HG02885 (cell line): ENCODE measurements at regions not wholly inside any gene's neighbourhood (a gene's known extent, or its start where the extent isn't known, plus 50 kb on each side); places are given as distances from the start of the nearest gene placed in this dataset.

Experiments used
- ATAC-seq: cut with Tn5 transposase; IDR thresholded peaks from one replicate; pipeline ENCODE4 v1.9.1; 2021; ENCODE audit warnings: mild to moderate bottlenecking; ENCODE audit not compliant: unreplicated experiment, poor library complexity

DNA sequence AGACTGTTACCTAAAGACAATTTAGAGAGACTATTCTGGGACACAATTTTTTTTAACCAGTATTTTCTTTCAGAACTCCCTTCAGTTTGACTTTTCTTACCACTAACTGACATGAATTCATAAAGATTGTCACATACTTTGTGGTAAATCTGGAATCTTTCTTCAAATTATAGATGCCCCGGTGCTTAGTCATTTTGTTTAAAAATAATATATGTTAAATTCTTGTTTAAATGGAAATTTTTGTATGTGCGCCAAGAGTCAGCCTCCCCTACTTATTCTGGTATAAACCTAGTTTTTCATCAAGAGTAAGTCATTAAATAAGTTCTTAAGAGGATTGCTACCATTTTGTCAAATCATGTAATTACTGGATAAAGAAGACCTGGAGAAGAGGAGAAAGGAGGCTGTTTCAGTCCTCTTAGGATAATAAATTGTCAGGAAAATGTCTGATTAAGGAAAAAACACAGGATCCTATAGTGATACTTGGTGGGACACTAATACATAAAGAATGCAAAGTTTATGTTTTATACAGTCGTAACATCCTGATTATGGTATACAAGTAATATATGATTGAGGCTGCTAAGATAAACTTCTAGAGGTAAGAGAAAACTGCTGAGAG lies 424.4 kb downstream of the PMP22 start:
- no peak for ATAC-seq

DNA sequence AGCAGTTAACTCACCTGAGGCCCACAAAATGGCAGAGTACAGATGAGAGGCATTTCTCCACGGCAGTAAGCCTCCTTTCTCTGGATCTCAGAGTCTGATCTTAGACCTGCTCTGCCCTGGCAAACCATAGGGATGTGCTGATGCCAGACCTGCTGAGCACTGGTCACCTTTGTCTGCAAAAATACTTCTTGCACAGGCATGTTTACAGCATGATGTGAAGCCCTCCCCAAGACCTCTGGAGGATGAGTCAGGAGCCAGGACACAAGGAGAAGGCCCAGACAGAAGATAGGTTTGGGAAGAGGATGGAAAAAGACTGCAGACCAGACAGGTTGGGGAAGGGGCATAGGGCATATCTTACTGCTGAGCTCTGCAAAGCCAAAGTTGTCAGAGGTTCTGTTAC lies 426.6 kb downstream of the PMP22 start:
- ATAC-seq: no peak

DNA sequence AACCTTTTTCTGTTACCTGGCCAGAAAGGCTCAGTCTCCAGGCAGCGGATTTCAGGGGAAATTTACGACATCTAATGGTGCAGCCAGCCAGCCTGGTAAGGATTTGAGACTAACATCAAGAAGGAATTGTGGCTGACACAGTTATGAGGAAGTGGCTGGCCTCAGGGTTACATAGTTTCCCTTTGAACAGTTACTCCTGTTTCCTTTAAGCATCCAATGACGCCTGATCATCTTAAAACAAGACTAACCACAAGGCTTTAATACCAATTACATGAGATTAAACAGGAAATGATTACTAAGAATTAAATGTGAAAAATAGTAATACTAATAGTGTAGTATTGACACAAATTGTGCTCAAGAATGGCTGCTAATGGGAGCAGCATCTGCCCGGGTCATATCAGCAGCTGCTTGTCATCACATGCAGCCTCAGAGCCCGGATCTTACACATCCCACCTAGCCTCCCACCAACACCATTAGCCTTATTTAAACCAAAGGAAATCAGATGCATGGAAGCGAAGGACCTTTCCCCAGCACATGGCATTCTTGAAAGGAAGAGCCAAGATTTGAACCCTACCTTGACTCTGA lies 431.8 kb downstream of the PMP22 start:
- ATAC-seq: no peak

DNA sequence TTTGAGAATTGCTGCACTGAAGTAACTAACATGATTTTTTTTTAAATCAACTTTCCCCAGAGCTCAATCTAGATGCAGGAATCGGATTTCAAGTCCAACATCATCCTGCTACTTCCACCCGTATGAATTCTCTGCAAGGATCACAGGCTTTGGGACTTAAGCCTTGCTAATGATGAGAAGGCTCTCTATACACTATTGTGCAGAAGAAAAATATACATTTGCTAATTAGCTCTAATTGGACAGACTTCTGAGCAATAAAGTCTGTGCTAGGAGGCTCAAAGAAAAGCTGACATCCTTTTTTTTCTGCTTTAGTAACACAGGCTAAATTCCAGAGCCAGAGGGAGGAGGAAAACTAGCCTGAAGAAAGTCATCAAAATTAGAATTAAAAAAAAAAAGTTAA lies 433.6 kb downstream of the PMP22 start:
- ATAC-seq: no peak

DNA sequence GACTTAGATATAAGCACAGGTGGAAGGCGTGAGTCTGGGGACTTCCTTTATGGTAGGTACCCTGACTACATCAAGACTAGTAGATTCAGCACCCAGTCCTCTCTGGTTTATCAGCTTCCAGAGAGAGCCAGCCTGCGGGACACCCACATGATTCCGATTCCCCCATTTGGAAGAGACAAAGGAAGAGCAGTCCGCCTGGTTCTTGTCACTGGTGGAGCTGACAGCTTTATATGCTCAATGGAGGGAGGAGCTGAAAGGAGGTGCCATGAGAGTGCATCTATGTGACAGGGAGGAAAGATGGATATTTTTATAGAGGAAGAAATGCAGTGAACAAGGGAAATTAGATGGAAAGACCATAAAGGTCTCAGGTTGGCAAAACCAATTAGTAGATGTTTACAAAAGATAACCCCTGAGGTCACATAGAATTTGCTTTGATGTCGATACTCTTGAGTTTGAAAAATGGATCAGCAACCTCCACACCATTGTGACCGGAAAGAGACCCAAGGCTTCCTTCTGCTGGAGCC lies 437.7 kb downstream of the PMP22 start:
- ATAC-seq: no peak

DNA sequence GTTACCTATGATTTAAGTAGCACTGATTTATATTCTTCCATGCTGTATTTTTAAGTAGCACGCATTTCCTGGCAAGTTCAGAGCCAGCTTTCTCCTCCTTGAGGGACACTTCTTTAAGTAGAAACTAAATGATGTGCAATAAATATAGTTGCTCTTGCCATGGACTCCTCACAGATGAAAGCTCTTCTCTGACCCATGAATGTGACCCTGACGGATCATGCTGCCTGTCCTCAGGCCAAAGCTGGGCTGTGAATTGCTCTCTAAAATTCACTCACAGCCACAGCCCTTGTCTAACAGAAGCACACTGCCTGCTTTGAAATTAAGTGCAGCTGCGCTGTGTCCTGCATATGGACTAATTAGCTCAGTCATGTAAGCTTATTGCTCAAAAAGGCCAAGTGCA lies 438.8 kb downstream of the PMP22 start:
- no peak for ATAC-seq

DNA sequence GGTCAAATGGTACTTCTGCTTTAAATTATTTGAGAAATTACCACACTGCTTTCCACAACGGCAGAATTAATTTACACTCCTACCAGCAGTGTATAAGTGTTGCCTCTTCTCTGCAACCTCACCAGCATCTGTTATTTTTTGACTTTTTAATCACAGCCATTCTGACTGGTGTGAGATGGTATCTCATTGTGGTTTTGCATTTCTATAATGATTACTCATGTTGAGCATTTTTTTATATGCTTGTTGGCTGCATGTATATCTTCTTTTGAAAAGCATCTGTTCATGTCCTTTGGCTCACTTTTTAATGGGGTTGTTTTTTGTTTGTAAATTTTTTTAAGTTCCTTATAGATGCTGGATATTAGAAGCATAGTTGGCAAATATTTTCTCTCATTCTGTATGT lies 446.7 kb downstream of the PMP22 start:
- ATAC-seq: no peak

DNA sequence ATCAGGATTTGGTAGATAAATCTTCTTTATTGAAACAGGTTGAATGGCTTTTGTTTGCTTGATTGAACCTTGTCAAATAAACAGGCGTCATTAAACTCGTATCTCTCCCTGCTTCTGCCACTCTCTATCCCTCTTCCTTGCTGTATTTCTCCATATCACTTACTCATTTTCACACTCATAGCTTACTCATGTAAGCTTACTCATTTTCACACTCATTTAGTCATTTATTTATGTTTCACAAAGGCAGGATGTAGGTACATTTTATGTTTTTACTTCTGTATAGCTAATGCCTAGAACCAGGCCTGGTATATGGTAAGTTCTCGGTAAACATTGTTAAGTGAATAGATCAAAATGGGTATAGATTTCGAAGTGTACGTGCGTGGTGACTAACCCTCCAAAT lies 450.0 kb downstream of the PMP22 start:
- no peak for ATAC-seq

DNA sequence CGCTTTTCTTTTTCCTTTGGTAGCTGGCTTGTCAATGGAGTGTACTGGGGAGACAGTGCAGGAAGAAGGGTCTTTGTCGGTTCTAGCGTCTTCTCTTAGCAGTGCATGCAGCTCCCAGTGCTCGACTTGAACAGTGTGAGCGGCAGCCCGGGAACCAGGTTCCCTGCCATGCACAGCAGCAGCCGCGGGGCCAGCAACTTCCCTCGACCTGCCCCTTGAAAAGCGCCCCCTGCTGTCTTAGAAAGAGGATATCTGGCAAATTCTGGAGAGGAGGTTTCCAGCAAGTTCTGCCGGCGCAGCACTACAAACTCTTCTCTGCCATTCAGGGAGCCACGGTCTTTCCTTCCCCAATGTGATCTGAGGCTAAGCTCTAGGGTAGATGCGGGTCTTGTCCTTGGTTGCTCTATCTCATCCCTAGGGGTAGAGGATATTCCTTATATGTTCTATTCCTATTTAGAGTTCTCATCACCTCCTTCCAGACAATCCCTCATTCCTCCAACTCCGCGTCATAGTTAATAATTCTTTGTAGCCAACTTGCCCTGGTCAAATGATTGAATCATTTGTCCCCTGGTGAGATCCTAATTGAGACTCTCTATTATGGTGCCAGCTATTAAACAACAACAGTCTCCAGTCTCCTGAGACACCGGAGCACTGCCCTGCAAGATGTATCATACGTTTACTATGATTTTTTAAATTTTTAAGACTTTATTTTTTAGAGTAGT lies 451.3 kb downstream of the PMP22 start:
- ATAC-seq: no peak

DNA sequence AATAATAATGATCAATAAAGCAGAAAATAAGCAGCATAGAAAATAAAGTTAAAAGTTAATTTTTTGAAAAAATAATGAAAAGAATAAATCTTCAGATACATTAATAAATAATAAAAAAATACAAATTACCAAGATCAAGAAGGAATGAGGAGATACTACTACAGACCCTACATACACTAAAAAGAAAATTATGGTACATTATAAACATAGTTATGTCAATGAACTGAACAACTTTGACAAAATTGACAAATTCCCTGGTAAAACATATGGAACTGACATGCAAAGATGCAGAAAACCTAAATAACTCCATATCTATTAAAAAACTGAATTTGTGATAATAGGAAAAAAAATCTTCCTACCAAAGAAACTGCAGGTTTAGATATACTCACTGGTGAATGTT lies 456.7 kb downstream of the PMP22 start:
- ATAC-seq: no peak

DNA sequence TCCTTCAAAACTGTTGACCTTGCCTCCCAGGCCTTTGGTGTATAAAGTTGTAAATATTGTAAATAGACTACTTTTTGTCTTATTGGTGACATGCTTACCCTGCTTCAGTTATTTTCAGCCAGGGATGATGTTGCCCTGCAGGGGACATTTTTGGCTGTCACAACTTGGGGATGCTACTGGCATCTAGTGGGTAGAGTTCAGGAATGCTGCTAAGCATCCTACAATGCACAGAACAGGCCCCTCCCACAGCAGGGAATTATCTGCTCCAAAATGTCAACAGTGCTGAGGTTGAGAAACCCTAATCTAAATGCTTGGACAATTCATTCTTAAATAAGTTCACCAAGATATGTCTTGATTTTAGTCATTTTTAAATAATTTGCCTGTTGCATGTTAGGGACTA lies 459.8 kb downstream of the PMP22 start:
- no peak for ATAC-seq

DNA sequence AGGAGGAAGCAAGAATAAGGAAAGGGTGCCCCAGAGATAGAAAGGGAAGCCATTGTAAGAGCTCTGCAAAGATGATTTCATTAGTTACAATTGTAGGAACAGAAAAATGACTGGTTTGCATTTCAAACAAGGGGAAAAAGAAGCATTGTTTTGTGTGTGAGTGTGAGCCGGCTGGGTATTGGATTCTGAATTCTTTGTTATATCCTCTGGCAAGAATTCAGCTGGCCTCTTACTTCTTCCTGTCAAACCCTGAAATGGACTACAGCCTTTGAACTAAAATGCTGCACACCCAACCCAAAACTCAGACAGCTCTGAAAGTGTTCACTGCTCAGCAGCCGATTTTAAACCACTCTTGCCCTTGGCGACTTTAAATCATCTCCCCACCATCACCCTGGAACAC lies 461.3 kb downstream of the PMP22 start:
- no peak for ATAC-seq

DNA sequence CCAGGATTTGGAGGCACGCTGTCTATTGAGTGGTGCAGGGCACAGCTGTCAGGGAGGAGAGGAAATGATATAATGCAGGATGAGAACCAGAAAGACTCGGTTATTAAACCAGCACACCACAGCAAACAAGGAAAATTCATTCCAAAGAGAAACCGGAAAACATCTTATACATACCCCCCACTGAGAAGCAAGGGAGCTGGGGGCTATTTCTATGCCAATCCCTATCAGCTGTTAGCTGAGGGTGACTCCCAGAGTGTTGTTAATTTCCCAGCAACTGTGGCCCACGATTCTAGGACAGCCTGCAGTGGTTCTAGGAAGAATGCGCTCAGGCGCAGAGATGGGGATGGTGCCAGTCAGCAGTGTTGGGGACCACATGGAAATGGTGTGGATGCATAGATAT lies 467.3 kb downstream of the PMP22 start:
- no peak for ATAC-seq

DNA sequence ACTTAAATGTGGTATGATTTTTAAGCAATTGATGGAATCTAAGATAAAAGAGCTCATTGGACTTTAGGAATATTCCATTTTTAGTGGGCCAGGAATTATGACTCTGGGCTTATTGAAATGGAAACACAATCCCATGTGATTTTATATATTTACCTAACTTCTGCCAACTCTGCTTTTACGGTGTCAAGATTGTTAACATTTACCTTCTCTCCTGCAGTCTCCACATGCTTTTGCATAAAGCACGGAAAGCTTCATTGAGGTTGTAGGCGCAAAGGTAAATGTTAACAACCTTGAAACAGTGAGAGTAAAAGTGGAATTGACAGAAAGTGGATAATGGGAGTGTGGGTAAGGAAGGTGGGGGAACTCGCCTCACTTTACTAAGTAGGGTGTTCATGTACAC lies 468.1 kb downstream of the PMP22 start:
- no peak for ATAC-seq

DNA sequence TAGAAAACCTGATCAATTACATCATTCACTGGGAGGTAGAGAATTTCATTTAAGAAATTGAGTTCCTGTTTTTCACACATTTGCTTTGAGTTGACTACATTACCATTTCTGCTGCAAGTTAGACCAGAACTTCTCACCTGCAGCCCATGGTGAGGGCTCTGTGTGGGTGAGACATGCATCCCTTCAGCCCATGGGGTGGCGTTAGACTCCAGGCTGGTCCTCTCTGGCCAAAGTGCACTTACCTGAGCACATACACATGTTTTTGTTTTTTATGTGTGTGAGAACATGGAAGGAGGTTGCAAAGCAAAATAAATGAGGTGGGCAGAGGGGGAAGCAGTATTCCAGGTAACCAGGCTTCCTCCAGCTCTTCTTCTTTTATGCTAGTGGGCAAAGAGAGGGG lies 470.2 kb downstream of the PMP22 start:
- no peak for ATAC-seq

DNA sequence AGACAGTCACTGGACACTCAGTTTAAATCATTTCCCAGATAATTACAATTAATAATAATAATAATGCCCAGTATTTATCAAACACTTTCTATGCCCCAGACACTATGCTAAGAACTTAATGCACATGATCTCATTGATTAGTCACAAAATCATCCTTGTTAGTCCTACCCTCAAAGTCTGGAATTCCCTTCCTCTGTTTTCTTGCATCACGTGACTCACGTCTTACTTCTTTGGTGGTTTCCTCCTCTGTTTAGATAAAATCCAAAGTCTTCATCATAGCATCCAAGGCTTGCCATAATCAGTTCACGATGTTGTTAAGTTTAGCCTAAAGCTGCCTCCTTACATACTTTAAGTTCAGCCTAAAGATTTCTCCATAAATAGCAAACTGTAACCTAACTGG lies 471.9 kb downstream of the PMP22 start:
- no peak for ATAC-seq

DNA sequence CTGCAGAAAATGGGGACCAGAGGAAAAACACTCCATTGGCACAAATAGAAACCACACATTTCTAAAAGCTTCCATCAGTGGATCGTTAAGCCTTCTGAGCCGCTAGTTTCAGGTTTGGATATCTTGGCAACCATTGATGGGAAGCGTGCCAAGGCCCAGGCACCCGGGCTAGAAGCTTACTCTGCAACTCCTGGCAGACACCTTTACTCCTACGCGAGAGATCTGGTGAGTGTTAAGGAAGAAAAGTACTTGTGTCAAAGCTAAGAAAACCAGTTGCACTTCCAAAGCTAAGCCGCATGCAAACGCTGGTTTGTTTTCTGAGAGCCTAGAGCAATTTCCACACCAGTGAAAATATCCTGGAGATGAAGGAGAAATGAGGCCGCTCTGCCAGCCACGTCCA lies 472.4 kb downstream of the PMP22 start:
- no peak for ATAC-seq

DNA sequence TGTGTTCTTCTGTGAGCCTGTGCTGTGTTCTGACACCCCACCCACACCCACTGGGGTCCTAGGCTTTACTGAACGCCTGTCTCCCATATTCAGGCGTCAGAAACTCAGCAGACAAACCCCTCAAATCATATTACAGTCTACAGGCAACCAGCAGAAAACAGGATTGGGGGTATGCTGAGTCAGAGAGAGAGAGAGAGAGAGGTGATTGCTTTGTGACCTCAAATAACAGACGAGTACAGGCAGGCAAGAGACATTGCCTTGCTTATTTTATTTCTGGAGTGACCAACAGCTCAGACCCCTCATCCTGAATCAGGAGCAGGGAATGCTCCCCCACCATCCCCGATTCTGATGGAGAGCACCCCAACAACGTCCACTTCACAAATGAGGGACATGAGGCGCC lies 473.9 kb downstream of the PMP22 start:
- ATAC-seq: no peak

DNA sequence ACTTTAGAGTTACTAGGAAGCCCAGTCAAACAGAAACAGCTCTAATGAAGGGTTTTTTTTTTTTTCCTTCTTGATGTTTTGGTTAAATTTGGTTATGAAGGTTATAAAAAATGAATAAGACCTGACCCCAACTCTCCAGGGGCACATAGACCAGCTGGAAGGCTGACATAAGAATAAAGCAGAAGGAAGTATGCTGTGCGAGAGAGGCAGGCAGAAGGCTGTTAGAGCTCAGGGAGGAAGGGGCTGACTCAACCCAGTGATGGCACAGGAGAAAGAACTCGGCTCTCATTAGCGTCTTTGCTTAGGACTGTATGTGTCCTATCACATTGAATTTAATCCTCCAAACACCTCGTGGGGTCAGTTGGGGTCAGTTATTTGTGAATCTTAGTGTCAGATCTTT lies 474.6 kb downstream of the PMP22 start:
- ATAC-seq: no peak

DNA sequence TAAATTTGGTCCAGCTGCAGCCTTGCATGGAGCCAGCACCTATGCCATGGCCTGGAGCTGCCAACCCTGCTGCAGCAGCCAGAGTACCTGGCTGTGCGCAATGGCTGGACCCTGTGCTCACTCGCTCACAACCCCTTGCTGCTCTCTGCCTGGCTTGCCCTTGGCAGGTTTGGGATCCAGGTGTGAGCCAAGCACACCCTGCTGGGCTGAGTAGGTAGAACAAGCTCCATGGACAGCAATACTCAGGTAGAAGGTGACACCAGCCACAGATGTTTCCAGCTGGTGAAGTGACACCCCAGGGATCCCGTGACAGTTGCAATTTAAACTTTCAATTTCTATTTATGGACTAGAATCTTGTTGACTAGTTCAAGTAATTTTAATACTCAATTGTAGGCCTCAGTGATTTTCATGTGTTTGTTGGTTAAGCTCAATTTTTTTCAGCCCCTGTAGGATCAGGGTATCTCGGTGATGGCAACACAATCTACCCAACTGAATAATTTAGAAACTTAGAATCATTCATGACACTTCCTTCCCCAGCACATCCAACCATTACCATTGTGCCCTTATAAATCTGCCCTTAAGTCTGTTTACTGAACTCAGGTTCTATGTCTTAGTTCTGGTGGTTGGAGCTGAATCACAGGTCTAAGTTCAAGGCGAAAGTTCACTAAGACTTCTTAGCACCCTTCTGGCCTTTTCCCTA lies 480.0 kb downstream of the PMP22 start:
- no peak for ATAC-seq

DNA sequence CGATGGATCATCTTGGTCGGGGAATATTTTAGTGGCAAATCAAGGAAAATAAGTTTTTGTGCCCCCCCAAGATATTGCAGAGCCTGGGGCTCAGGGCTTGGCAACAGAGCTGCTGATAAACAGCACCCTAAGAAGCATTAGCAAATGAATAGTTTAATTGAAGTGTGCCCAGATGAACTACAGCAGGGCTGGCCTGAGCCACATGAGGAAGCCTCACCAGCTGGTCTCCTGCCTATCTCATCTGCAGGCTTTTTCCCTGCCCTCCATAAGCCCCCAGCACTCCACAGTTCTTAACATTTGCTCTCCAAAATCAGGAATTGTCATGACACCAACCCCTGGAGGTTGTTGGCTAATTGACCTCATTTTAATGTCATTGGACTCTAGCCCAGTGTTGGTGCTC lies 480.2 kb downstream of the HS3ST3B1 start:
- no peak for ATAC-seq
